IMR-90 (cell line): ENCODE measurements at regions not wholly inside any gene's neighbourhood (a gene's known extent, or its start where the extent isn't known, plus 50 kb on each side); places are given as distances from the start of the nearest gene placed in this dataset.

ENCODE experiments used
- ATAC-seq: fragments of 200-7000 bp; cut with Tn5 transposase; 2 replicates; pipeline ENCODE4 v1.9.1; 2020; ENCODE audit warnings: low read depth, mild to moderate bottlenecking, moderate library complexity
- BruUV-seq: library from RNA; stranded (reverse); fragments of 400-500 nt; replicated peaks from 2 replicates; lab custom pipeline; 2021; lab: Mats Ljungman, UMichigan
- CTCF ChIA-PET: fragments of 300-600 bp; formaldehyde crosslinking; extraction: SDS; loops from one replicate; lab custom pipeline; 2021; ENCODE audit warnings: antibody characterized with exemption; lab: Yijun Ruan, JAX
- POLR2A ChIA-PET: fragments of 300-600 bp; sonication (Branson Sonifier 250); formaldehyde crosslinking; loops from one replicate; lab custom pipeline; 2022; ENCODE audit warnings: antibody characterized with exemption; ENCODE audit not compliant: unreplicated experiment; lab: Charles Lee
- DNase-seq: peaks from one replicate; pipeline ENCODE4 v3.0.0; 2013
- H2AFZ ChIP-seq: replicated peaks from 2 replicates; pipeline ENCODE3; 2013; ENCODE audit warnings: low read length, mild to moderate bottlenecking; ENCODE audit not compliant: poor library complexity
- H2AK5ac ChIP-seq: 2 replicates; pipeline ENCODE4 v1.6.1; 2013; ENCODE audit warnings: low read depth, low read length, inconsistent platforms
- H2AK9ac ChIP-seq: replicated peaks from 2 replicates; pipeline ENCODE3; 2013; ENCODE audit warnings: mild to moderate bottlenecking, low read depth, low read length, moderate library complexity; ENCODE audit not compliant: poor library complexity
- H2BK120ac ChIP-seq: 2 replicates; pipeline ENCODE4 v1.6.1; 2013; ENCODE audit warnings: low read depth, low read length, inconsistent platforms
- H2BK15ac ChIP-seq: 3 replicates; pipeline ENCODE4 v1.6.1; 2013; ENCODE audit warnings: low read depth, low read length, inconsistent platforms
- H2BK20ac ChIP-seq: 2 replicates; pipeline ENCODE4 v1.6.1; 2013; ENCODE audit warnings: low read depth, mild to moderate bottlenecking, inconsistent platforms, low read length, moderate library complexity
- H2BK5ac ChIP-seq: 2 replicates; pipeline ENCODE4 v1.6.1; 2013; ENCODE audit warnings: mild to moderate bottlenecking, low read depth, low read length, inconsistent platforms; ENCODE audit not compliant: poor library complexity, severe bottlenecking
- H3K14ac ChIP-seq: replicated peaks from 2 replicates; pipeline ENCODE4 v1.6.1; 2013; ENCODE audit warnings: low read depth, low read length, inconsistent platforms
- H3K18ac ChIP-seq: 2 replicates; pipeline ENCODE4 v1.6.1; 2013; ENCODE audit warnings: low read depth, low read length, control low read depth
- H3K23ac ChIP-seq: 2 replicates; pipeline ENCODE4 v1.6.1; 2013; ENCODE audit warnings: low read depth, low read length, inconsistent platforms
- H3K27ac ChIP-seq: 2 replicates; pipeline ENCODE4 v1.5.1; 2013; ENCODE audit warnings: mild to moderate bottlenecking, control low read depth, low read length; ENCODE audit not compliant: insufficient read depth
- H3K27me3 ChIP-seq: 2 replicates; pipeline ENCODE4 v1.6.1; 2013; ENCODE audit warnings: low read length; ENCODE audit not compliant: control insufficient read depth, insufficient read depth
- H3K36me3 ChIP-seq: 2 replicates; pipeline ENCODE4 v1.6.1; 2013; ENCODE audit warnings: low read length, mixed read lengths; ENCODE audit not compliant: control insufficient read depth, insufficient read depth
- H3K4ac ChIP-seq: 2 replicates; pipeline ENCODE4 v1.6.1; 2013; ENCODE audit warnings: low read depth, low read length, inconsistent platforms
- H3K4me1 ChIP-seq: 2 replicates; pipeline ENCODE4 v1.6.1; 2013; ENCODE audit warnings: low read length, mixed read lengths; ENCODE audit not compliant: control insufficient read depth, insufficient read depth
- H3K4me2 ChIP-seq: 2 replicates; pipeline ENCODE4 v1.6.1; 2013; ENCODE audit warnings: low read depth, mild to moderate bottlenecking, control low read depth, low read length, moderate library complexity
- H3K4me3 ChIP-seq: 2 replicates; pipeline ENCODE4 v1.5.1; 2013; ENCODE audit warnings: low read depth, mild to moderate bottlenecking, control low read depth, low read length, moderate library complexity; ENCODE audit not compliant: insufficient read depth
- H3K56ac ChIP-seq: 2 replicates; pipeline ENCODE4 v1.6.1; 2013; ENCODE audit warnings: low read length, inconsistent platforms; ENCODE audit not compliant: insufficient read depth; ENCODE audit errors: extremely low read depth
- H3K79me1 ChIP-seq, 2 experiments: 2 replicates each; pipeline ENCODE4 v1.6.1; 2013; ENCODE audit warnings: low read length in 2 of 2, inconsistent platforms in 1 of 2, low read depth in 1 of 2
- H3K9ac ChIP-seq: 2 replicates; pipeline ENCODE4 v1.6.1; 2013; ENCODE audit warnings: low read depth, low read length, control low read depth
- H3K9me1 ChIP-seq: 2 replicates; pipeline ENCODE4 v1.6.1; 2013; ENCODE audit warnings: low read length, inconsistent platforms; ENCODE audit not compliant: insufficient read depth
- H3K9me3 ChIP-seq: 2 replicates; pipeline ENCODE4 v1.6.1; 2013; ENCODE audit warnings: low read length; ENCODE audit not compliant: control insufficient read depth, insufficient read depth
- H4K20me1 ChIP-seq: 2 replicates; pipeline ENCODE4 v1.6.1; 2013; ENCODE audit warnings: low read length, inconsistent platforms; ENCODE audit not compliant: insufficient read depth
- H4K5ac ChIP-seq: 2 replicates; pipeline ENCODE4 v1.6.1; 2013; ENCODE audit warnings: mild to moderate bottlenecking, low read depth, low read length, control low read depth
- H4K8ac ChIP-seq, 2 experiments: 2 replicates each; pipeline ENCODE4 v1.6.1; 2013; ENCODE audit warnings: low read depth in 2 of 2, low read length in 2 of 2, control low read depth in 1 of 2, inconsistent platforms in 1 of 2
- H4K91ac ChIP-seq: 2 replicates; pipeline ENCODE4 v1.6.1; 2013; ENCODE audit warnings: low read depth, low read length, inconsistent platforms; ENCODE audit not compliant: insufficient read depth
- BHLHE40 ChIP-seq: fragments of 150-350 bp; IDR thresholded peaks from 2 replicates; pipeline ENCODE4 v1.6.1; 2016; ENCODE audit warnings: mild to moderate bottlenecking, low read depth, low read length
- CHD1 ChIP-seq: IDR thresholded peaks from 2 replicates; pipeline ENCODE4 v1.6.1; 2012; ENCODE audit warnings: low read depth, low read length, improper control_type of control experiment
- CTCF ChIP-seq: conservative IDR thresholded peaks from 2 replicates; pipeline ENCODE4 v1.5.1; 2012; ENCODE audit warnings: mild to moderate bottlenecking, low read depth, low read length, improper control_type of control experiment
- MAZ ChIP-seq: IDR thresholded peaks from 2 replicates; pipeline ENCODE4 v1.6.1; 2012; ENCODE audit warnings: low read depth, mild to moderate bottlenecking, low read length, improper control_type of control experiment, moderate library complexity, borderline replicate concordance
- MXI1 ChIP-seq: IDR thresholded peaks from 2 replicates; pipeline ENCODE4 v1.6.1; 2012; ENCODE audit warnings: low read depth, mild to moderate bottlenecking, low read length, moderate library complexity, borderline replicate concordance
- RFX5 ChIP-seq: IDR thresholded peaks from 2 replicates; pipeline ENCODE4 v1.8.0; 2012; ENCODE audit warnings: low read depth, mild to moderate bottlenecking, low read length, moderate library complexity
- WGBS, 2 experiments: methylation state at CpG; one replicate each; pipeline versions ENCODE4 v1.1.5 to v1.1.7; 2013; ENCODE audit warnings: missing lambda C conversion rate in 2 of 2; ENCODE audit not compliant: insufficient read length in 1 of 2; ENCODE audit errors: extremely low coverage in 2 of 2; 5-methylcytosine and 5-hydroxymethylcytosine counted together
- dilution Hi-C: fragments of 300-500 bp; cut with HindIII; formaldehyde crosslinking; loops from one replicate; pipeline ENCODE4 v1.14.3; 2018; ENCODE audit warnings: low sequenced_read_pairs; ENCODE audit not compliant: unreplicated experiment
- in situ Hi-C: fragments of 300-500 bp; cut with MboI; formaldehyde crosslinking; loops from 3 replicates; pipeline ENCODE4 v1.14.3; 2019; ENCODE audit warnings: low sequenced_read_pairs, inconsistent platforms, mixed read lengths
- intact Hi-C: fragments of 100-400 bp; cut with micrococcal nuclease; formaldehyde crosslinking; loops from 2 replicates; pipeline ENCODE4 v1.10.0; 2022

- no peaks in the 10 kb centered on the region for H3K36me3 ChIP-seq
- POLR2A ChIA-PET: no interaction called here
- no peaks in the 10 kb centered on the region for H3K9me3 ChIP-seq
- no peak for DNase-seq
- H4K8ac ChIP-seq: no peak overlapping the region
- peaks cover 9% of the 10 kb centered on the region; the same call in 1 of the 2 replicates for H4K20me1 ChIP-seq
- no peak overlapping the region for H3K9ac ChIP-seq
- H2BK120ac ChIP-seq: no peak overlapping the region
- no peak overlapping the region for H3K14ac ChIP-seq
- no peak for ATAC-seq
- no peak overlapping the region for H2AFZ ChIP-seq
- no peak overlapping the region for H2AK5ac ChIP-seq
- H3K27me3 ChIP-seq: peaks cover 24% of the 10 kb centered on the region
- no peak overlapping the region for H3K18ac ChIP-seq
- no peak overlapping the region for H3K4me2 ChIP-seq
- no peak overlapping the region for H4K91ac ChIP-seq
- no peak overlapping the region for H3K4me3 ChIP-seq
- H3K56ac ChIP-seq: no peak overlapping the region
- no TSS peak for BruUV-seq
- H2BK15ac ChIP-seq: no peak overlapping the region
- TF ChIP-seq BHLHE40 (no peak), CHD1 (no peak), MXI1 (no peak), CTCF (no peak), RFX5 (no peak), MAZ (no peak)
- no peak overlapping the region for H2AK9ac ChIP-seq
- CTCF ChIA-PET: interaction anchor here (1.8 kb wide), 1 partner anchor 383 kb away, joined by 10 read pairs; no protein-coding TSS in a partner anchor
- WGBS, 2 experiments: 80% methylated on average over 1 of the region's 7 CpGs; no CpG with 5 or more reads in 1 of the 2 experiments
- no peaks in the 10 kb centered on the region for H3K79me1 ChIP-seq
- in situ Hi-C loops (loop anchor here (10.0 to 25.0 kb wide), 3 partner anchors 458 to 734 kb away; partner anchors contain the start of genes INHBB, NIFK and RNU4ATAC), intact Hi-C loops (no loop called here), dilution Hi-C loops (no loop called here)
- no peak overlapping the region for H3K27ac ChIP-seq
- no peak overlapping the region for H3K23ac ChIP-seq
- H4K5ac ChIP-seq: no peak overlapping the region
- H2BK20ac ChIP-seq: no peak overlapping the region
- no peak overlapping the region for H3K4ac ChIP-seq
- no peaks in the 10 kb centered on the region; the same call in 1 of the 2 replicates for H3K4me1 ChIP-seq
- H3K9me1 ChIP-seq: no peaks in the 10 kb centered on the region
- no peak overlapping the region for H2BK5ac ChIP-seq
Measured at GRCh38 chr2:121078899-121079298, 206.1 kb downstream of the TFCP2L1 start.
